ENCODE measurements at regions not wholly inside any gene's neighbourhood (a gene's known extent, or its start where the extent isn't known, plus 50 kb on each side); places are given as distances from the start of the nearest gene placed in this dataset.

DNA sequence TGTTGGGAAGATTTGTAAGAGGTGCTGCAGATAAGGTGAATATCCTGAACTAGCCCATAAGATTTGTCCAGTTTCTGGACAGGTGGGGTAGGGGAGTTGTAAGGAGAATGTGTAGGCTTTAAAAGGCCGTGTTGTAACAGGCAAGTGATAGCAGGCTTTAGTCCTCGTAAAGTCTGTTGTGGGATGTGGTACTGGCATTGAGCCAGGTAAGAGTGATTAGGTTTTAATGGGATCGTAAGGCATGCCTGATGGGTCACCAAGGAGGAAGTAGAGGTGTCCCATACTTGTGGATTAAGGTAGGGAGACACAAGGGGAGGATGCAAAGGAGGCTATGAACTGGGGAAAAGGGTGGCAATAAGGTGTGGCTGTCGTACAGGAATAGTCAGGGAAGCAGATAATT lies 256.9 kb upstream of the DKK2 start:
- TF ChIP-seq, protein P1, sequence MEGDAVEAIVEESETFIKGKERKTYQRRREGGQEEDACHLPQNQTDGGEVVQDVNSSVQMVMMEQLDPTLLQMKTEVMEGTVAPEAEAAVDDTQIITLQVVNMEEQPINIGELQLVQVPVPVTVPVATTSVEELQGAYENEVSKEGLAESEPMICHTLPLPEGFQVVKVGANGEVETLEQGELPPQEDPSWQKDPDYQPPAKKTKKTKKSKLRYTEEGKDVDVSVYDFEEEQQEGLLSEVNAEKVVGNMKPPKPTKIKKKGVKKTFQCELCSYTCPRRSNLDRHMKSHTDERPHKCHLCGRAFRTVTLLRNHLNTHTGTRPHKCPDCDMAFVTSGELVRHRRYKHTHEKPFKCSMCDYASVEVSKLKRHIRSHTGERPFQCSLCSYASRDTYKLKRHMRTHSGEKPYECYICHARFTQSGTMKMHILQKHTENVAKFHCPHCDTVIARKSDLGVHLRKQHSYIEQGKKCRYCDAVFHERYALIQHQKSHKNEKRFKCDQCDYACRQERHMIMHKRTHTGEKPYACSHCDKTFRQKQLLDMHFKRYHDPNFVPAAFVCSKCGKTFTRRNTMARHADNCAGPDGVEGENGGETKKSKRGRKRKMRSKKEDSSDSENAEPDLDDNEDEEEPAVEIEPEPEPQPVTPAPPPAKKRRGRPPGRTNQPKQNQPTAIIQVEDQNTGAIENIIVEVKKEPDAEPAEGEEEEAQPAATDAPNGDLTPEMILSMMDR (conservative IDR thresholded peaks at IDR 0.05; ENCODE audit: low read depth, low read length), result no peak
- TF ChIP-seq EZH2 (IDR thresholded peaks at IDR 0.05; ENCODE audit: borderline replicate concordance, low read depth, low read length, poor library complexity, severe bottlenecking), result no peak

Measured in A673 (cell line).